ENCODE measurements at regions not wholly inside any gene's neighbourhood (a gene's known extent, or its start where the extent isn't known, plus 50 kb on each side); places are given as distances from the start of the nearest gene placed in this dataset.

GRCh38 chr6:16974704-16975359, 127.0 kb upstream of the STMND1 start:
- no peak for DNase-seq

- no peak for DNase-seq
Observed at GRCh38 chr6:16974387-16974673, 127.5 kb upstream of the STMND1 start.

DNA sequence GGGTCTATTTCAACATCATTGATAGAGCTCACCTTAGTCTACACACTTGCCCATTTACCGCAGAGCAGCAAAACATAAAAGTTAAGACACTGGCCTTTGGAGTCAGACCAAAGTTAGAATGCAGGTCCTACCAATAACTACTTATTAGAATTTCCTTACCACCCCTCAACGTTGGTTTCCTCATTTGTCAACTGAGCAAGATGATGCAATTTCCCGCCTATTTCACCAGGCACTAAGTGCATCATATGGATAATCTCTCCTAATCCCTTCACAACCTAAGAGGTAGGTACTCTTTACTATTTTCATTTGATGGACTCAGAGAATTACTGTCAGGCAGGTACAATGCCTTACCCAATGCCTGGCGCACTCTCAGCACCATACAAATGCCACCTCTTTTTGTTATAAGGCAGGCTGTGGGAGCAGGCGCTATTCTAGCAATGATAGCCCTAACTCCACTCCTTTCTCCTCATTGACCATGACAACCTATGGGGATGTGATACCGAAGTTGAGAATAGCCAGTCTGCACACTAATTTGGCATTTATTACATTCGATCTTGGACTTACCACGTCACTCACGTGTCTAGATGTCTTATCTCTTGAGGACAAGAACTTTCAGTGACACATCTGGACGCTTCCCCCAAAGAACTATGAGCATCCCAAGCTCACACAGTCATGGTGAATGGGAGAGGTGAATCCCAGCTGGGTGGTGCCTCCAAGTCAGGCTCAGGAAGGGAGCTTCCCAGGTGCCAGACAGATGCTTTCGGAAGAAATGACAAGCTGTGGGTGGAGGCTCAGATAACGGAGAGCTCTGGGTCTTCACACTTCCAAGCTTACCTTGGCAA, 128.1 kb upstream of the STMND1 start:
- no peak for DNase-seq

GRCh38 chr6:16973051-16973450, 128.8 kb upstream of the STMND1 start:
- no peak for DNase-seq

- no peak for DNase-seq
Observed at GRCh38 chr6:16972535-16972934, 129.3 kb upstream of the STMND1 start.

GRCh38 chr6:16969699-16970655, 131.9 kb upstream of the STMND1 start:
- no peak for DNase-seq

GRCh38 chr6:16968101-16968500, 133.7 kb upstream of the STMND1 start:
- DNase-seq: no peak

DNA sequence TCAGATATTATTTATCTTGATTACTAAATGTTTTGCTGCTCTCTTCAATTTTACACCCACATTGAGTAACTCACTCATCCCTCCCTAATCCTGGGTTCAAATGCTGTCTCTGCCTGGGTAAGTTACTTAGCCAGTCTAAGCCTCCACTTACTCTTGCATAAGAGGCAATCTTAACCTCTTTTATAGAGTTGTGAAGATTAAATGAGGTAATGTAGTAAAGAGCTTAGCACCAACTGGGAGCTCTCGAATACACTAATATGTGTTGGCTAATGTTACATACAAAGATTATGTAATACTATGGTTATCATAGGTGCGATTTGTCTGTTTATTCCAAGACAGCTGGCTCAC, 134.4 kb upstream of the STMND1 start:
- no peak for DNase-seq

DNA sequence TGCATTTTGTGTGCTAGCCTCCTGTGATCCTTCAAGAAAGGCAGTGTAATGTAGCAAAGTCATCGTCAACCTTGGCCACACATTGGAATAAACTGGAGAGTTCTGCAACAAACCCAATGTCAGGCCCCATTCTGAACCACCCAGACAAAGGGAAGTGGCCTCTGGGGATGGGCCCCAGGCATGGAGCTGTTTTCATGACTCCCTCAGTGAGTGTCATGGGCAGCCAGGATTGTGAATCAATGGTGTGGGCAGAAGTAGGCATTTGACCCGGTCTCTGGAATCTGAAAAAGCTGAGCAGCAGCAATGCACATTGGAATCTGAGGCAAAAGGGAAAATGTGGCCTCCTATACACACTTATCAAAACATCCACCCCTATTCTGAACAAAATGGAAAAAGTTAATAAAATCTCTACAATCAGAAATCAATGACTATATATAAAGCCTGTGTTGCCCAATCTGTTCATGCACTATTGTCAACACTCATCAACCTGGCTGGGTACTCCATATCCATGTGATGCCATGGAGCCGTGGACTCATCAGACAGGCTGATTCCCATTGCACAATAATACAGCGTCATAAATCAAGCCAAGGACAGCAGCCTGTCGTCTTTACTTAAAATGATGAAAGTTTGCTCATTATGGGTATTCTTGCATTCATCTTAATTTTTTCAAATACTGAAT, 134.9 kb upstream of the STMND1 start:
- DNase-seq: no peak

GRCh38 chr6:16965689-16966088, 136.2 kb upstream of the STMND1 start:
- no peak for DNase-seq

DNA sequence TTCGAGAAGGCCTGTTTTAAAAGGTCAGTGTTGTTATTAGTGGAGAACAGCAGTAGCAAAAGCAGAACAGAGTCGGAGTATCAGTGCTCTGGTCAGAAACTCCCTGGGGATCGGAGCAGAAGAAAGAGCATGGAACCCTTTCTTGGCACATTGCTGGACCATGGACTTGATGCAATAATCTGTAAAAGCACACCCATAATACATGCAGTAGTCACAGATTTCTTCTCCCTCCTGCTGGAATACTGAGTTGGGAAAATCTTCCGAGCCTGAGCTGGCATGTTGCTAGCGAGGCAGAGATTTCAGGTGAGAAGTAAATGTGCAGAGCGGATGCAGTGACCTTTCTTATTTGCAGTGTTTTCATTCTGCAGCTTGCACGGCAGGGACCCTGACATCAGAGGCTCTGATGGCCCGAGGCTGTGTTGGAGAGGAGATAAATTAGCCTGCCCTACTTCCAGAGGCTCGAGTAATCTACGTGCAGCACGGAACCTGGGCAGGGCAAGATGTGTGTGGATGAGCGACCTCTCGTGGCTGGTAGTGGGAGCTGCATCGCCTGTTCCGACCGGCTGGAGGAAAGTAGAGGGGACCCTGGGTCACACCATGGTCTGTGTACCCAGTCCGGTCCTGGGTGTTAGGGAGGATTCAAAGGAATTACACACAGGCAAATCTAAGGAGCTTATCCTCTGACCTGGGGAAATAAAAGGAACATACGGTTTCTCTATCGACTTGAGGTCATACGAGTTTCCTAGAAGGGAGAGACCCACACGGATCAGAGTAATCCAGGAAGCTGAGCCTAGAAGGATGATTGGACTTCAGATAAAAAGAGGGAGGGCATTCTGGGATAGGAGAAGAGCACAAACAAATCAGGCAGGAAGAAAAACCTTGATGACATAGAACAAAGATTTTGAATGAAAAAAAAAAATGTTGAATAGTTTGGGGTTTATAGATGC, 137.0 kb upstream of the STMND1 start:
- DNase-seq: no peak

- DNase-seq: no peak
Observed at GRCh38 chr6:16961577-16961976, 140.3 kb upstream of the STMND1 start.

DNA sequence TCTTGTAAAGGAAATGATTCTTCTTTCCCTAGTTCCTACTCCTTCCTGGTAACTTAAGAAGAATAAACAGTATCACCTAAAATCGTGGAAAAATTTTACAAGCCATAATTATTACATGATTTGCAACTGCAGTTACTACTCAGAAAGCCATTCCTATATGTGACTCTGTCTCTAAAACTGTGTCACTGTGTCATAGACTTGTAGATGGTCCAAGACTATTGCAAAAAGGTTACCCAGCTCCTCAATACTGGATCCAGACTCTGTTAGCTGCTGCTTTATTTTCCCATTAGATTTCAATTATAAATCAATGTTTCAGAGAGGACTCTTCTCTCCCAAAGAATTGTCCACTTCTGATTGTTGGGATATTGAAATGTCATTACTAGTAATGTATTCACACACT, 142.1 kb upstream of the STMND1 start:
- DNase-seq: no peak

DNA sequence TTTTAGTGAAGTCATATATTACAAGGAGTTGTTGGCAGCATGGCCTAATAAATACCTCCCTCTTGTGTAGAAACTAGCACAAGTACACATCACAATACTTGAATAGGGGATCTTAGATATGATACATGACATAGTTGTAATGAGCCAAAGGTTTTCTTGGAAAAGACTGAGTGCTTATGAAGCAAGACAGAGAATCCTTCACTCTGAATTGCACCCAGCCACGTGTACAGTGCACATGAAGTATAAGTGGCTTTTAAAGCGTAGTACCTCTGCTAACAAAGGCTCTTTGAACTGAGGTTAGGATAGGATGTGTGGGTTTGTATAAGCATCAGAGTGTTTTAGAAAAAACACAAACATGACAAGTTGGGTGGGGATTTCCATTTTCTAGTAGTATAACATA, 145.5 kb upstream of the STMND1 start:
- no peak for DNase-seq

- DNase-seq: no peak
Observed at GRCh38 chr6:16955899-16956298, 146.0 kb upstream of the STMND1 start.

GRCh38 chr6:16953905-16954304, 147.9 kb upstream of the STMND1 start:
- no peak for DNase-seq

DNA sequence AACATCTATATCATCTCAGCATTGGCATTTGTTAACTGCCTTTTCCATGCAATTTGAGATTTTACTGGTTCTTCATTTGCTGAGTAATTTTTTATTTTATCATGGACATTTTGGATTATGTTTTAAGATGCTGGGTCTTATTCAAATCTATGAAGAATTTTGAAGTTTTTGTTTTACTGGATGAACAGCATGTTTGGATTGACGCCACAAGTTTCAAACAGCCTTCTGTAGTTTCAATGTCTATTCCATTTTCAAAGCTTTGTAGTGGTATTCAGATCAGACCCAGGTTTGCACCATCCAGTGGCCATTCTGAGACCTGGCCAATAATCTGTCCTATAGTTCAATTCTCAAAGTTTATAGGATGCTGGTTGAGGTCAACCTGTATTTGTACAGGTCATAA, 148.4 kb upstream of the STMND1 start:
- no peak for DNase-seq

GRCh38 chr6:16950825-16951495, 150.9 kb upstream of the STMND1 start:
- no peak for DNase-seq

DNA sequence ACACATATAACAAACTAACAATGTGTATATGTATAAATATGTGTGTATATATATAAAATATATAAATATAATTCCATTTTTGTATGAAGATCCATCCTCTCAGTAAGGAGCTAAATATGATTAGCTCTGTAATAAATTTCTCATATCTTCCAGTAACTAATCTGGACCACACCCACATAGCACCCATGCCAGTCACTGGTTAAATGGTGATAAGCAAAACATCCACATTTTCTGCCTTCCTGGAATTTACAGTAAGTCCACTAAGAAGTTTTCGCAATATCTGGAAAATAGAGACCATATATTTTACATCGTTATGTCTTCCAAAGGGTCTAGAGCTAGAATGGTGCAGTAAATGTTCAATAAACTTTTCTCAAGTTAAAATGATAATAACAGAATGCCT, 151.5 kb upstream of the STMND1 start:
- DNase-seq: no peak

- DNase-seq: no peak
Observed at GRCh38 chr6:16949716-16950115, 152.1 kb upstream of the STMND1 start.

DNA sequence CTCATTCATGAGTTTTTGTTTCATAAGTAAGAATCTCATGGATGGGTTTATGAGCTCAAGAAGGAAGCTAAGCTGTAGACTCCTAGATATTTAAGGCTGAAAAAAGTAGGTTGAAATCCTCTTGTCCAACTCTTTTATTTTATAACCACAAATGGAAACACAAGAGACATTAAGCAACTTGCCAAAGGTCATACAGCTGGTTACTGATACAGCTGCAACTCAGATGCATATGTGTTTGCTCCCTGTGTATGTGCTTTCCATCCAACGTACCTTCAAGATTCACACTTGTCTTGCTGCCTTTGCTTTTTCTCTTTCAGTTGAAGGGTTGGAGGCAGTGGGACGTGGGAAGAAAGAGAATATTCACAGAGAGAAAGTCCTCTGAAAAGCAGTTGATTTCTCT, 153.5 kb upstream of the STMND1 start:
- DNase-seq: no peak
